GM19395 (cell line): ENCODE measurements at regions not wholly inside any gene's neighbourhood (a gene's known extent, or its start where the extent isn't known, plus 50 kb on each side); places are given as distances from the start of the nearest gene placed in this dataset.

ENCODE experiments used
- ATAC-seq: cut with Tn5 transposase; IDR thresholded peaks from one replicate; pipeline ENCODE4 v1.9.1; 2021; ENCODE audit warnings: mild to moderate bottlenecking, moderate library complexity; ENCODE audit not compliant: unreplicated experiment

- ATAC-seq, result no peak
Observed at GRCh38 chr3:109897734-109898133, 560.4 kb upstream of the DPPA4 start.

- ATAC-seq, result no peak
Observed at GRCh38 chr3:109899925-109900324, 562.6 kb upstream of the DPPA4 start.

- no peak for ATAC-seq
Observed at GRCh38 chr3:109900783-109901182, 563.4 kb upstream of the DPPA4 start.

GRCh38 chr3:109902549-109902948 lies 565.2 kb upstream of the DPPA4 start:
- ATAC-seq, result no peak

GRCh38 chr3:109903100-109903499 lies 565.8 kb upstream of the DPPA4 start:
- ATAC-seq, result no peak

- ATAC-seq, result no peak
Observed at GRCh38 chr3:109910772-109911171, 573.4 kb upstream of the DPPA4 start.

GRCh38 chr3:109918740-109919139 lies 581.4 kb upstream of the DPPA4 start:
- ATAC-seq, result no peak

- ATAC-seq, result no peak
Observed at GRCh38 chr3:109920749-109921148, 583.4 kb upstream of the DPPA4 start.

GRCh38 chr3:109921509-109921908 lies 584.2 kb upstream of the DPPA4 start:
- ATAC-seq, result no peak

- no peak for ATAC-seq
Observed at GRCh38 chr3:109922856-109923255, 585.5 kb upstream of the DPPA4 start.

GRCh38 chr3:109923431-109923830 lies 586.1 kb upstream of the DPPA4 start:
- no peak for ATAC-seq

- ATAC-seq, result no peak
Observed at GRCh38 chr3:109924196-109924595, 586.9 kb upstream of the DPPA4 start.

- no peak for ATAC-seq
Observed at GRCh38 chr3:109926376-109926775, 589.0 kb upstream of the DPPA4 start.

- ATAC-seq, result no peak
Observed at GRCh38 chr3:109927161-109927560, 589.8 kb upstream of the DPPA4 start.

GRCh38 chr3:109927726-109928125 lies 590.4 kb upstream of the DPPA4 start:
- no peak for ATAC-seq

- ATAC-seq, result no peak
Observed at GRCh38 chr3:109930582-109930981, 593.2 kb upstream of the DPPA4 start.

- ATAC-seq, result no peak
Observed at GRCh38 chr3:109933576-109933975, 596.2 kb upstream of the DPPA4 start.

GRCh38 chr3:109939817-109940216 lies 602.5 kb upstream of the DPPA4 start:
- no peak for ATAC-seq

GRCh38 chr3:109943181-109943580 lies 605.8 kb upstream of the DPPA4 start:
- ATAC-seq, result no peak

GRCh38 chr3:109944836-109945235 lies 607.5 kb upstream of the DPPA4 start:
- ATAC-seq, result no peak

- no peak for ATAC-seq
Observed at GRCh38 chr3:109952924-109953323, 615.6 kb upstream of the DPPA4 start.

- no peak for ATAC-seq
Observed at GRCh38 chr3:109963831-109964230, 626.5 kb upstream of the DPPA4 start.

- ATAC-seq, result no peak
Observed at GRCh38 chr3:109973733-109974132, 636.4 kb upstream of the DPPA4 start.

GRCh38 chr3:109977897-109978296 lies 640.6 kb upstream of the DPPA4 start:
- ATAC-seq, result no peak
